ENCODE measurements at regions not wholly inside any gene's neighbourhood (a gene's known extent, or its start where the extent isn't known, plus 50 kb on each side); places are given as distances from the start of the nearest gene placed in this dataset.
"Not testable (repeated sequence)": the region's sequence is repeated elsewhere in the genome, so short reads cannot be mapped to it uniquely, and the experiment has no call there.

GRCh38 chr16:13377143-13377542, 475.7 kb downstream of the SHISA9 start:
- H3K27ac Mint-ChIP-seq, result no peak overlapping the region
- no peak for DNase-seq (ENCODE audit: low spot score in 2 of 2)
- peaks cover 21 to 27% of the 10 kb centered on the region in 2 donors for H3K9me3 Mint-ChIP-seq
- no peak for ATAC-seq
- H3K36me3 Mint-ChIP-seq, result no peaks in the 10 kb centered on the region

GRCh38 chr16:13378151-13378550, 476.8 kb downstream of the SHISA9 start:
- Mint-ChIP-seq H3K27ac (no peak overlapping the region), H3K36me3 (peaks cover 4 to 5% of the 10 kb centered on the region in 2 donors), H3K9me3 (peaks cover 26 to 32% of the 10 kb centered on the region in 2 donors)
- ATAC-seq (peak in 1 of 2 donors; percentile 61), DNase-seq (ENCODE audit: low spot score in 2 of 2) (no peak)

GRCh38 chr16:13379266-13379665, 477.9 kb downstream of the SHISA9 start:
- H3K36me3 Mint-ChIP-seq, result peaks cover 7 to 9% of the 10 kb centered on the region in 2 donors
- peaks cover 25 to 32% of the 10 kb centered on the region in 2 donors for H3K9me3 Mint-ChIP-seq
- DNase-seq (ENCODE audit: low spot score in 2 of 2) (no peak), ATAC-seq (no peak)
- H3K27ac Mint-ChIP-seq, result no peak overlapping the region

GRCh38 chr16:13385156-13386040, 484.0 kb downstream of the SHISA9 start:
- DNase-seq (ENCODE audit: low spot score in 2 of 2); H3K27ac Mint-ChIP-seq; ATAC-seq: not testable (repeated sequence)
- Mint-ChIP-seq H3K9me3 (peaks cover 30 to 31% of the 10 kb centered on the region in 2 donors), H3K36me3 (peaks cover 13 to 17% of the 10 kb centered on the region in 2 donors)

- peaks cover 11% of the 10 kb centered on the region in 2 donors for H3K9me3 Mint-ChIP-seq
- no peaks in the 10 kb centered on the region for H3K36me3 Mint-ChIP-seq
- ATAC-seq (no peak), DNase-seq (ENCODE audit: low spot score in 2 of 2) (no peak)
- no peak overlapping the region for H3K27ac Mint-ChIP-seq
Observed at GRCh38 chr16:13390093-13390985, 488.9 kb downstream of the SHISA9 start.

GRCh38 chr16:13390986-13391305, 489.5 kb downstream of the SHISA9 start:
- ATAC-seq (no peak), DNase-seq (ENCODE audit: low spot score in 2 of 2) (no peak)
- H3K27ac Mint-ChIP-seq, result no peak overlapping the region

GRCh38 chr16:13391337-13391736, 489.9 kb downstream of the SHISA9 start:
- no peaks in the 10 kb centered on the region for H3K36me3 Mint-ChIP-seq
- H3K9me3 Mint-ChIP-seq, result peaks cover 4 to 10% of the 10 kb centered on the region in 2 donors
- H3K27ac Mint-ChIP-seq, result no peak overlapping the region
- DNase-seq (ENCODE audit: low spot score in 2 of 2) (no peak), ATAC-seq (no peak)

More at GRCh38 chr16:13390986-13391305, 489.5 kb downstream of the SHISA9 start:
- peaks cover 7 to 12% of the 10 kb centered on the region in 2 donors for H3K9me3 Mint-ChIP-seq
- no peaks in the 10 kb centered on the region for H3K36me3 Mint-ChIP-seq

GRCh38 chr16:13392341-13392740, 490.9 kb downstream of the SHISA9 start:
- Mint-ChIP-seq H3K9me3 (peaks cover 4 to 10% of the 10 kb centered on the region in 2 donors), H3K27ac (no peak overlapping the region), H3K36me3 (no peaks in the 10 kb centered on the region)
- DNase-seq (ENCODE audit: low spot score in 2 of 2) (no peak), ATAC-seq (no peak)

GRCh38 chr16:13393816-13394215, 492.4 kb downstream of the SHISA9 start:
- Mint-ChIP-seq H3K9me3 (peaks cover 4 to 10% of the 10 kb centered on the region in 2 donors), H3K36me3 (no peaks in the 10 kb centered on the region), H3K27ac (no peak overlapping the region)
- no peak for DNase-seq (ENCODE audit: low spot score in 2 of 2)
- ATAC-seq, result no peak

GRCh38 chr16:13394488-13394887, 493.1 kb downstream of the SHISA9 start:
- Mint-ChIP-seq H3K9me3 (peaks cover 4 to 10% of the 10 kb centered on the region in 2 donors), H3K27ac (no peak overlapping the region), H3K36me3 (no peaks in the 10 kb centered on the region)
- ATAC-seq, result no peak
- no peak for DNase-seq (ENCODE audit: low spot score in 2 of 2)

GRCh38 chr16:13397126-13397525, 495.7 kb downstream of the SHISA9 start:
- no peak for ATAC-seq
- H3K9me3 Mint-ChIP-seq, result peaks cover 4 to 9% of the 10 kb centered on the region in 2 donors
- H3K27ac Mint-ChIP-seq, result no peak overlapping the region
- DNase-seq (ENCODE audit: low spot score in 2 of 2), result no peak
- H3K36me3 Mint-ChIP-seq, result no peaks in the 10 kb centered on the region

GRCh38 chr16:13401641-13402040, 500.2 kb downstream of the SHISA9 start:
- H3K9me3 Mint-ChIP-seq, result peaks cover 3 to 8% of the 10 kb centered on the region in 2 donors
- no peak for DNase-seq (ENCODE audit: low spot score in 2 of 2)
- no peak for ATAC-seq
- H3K36me3 Mint-ChIP-seq, result no peaks in the 10 kb centered on the region
- H3K27ac Mint-ChIP-seq, result no peak overlapping the region

GRCh38 chr16:13402601-13403000, 501.2 kb downstream of the SHISA9 start:
- Mint-ChIP-seq H3K9me3 (peaks cover 3 to 8% of the 10 kb centered on the region in 2 donors), H3K27ac (no peak overlapping the region), H3K36me3 (no peaks in the 10 kb centered on the region)
- DNase-seq (ENCODE audit: low spot score in 2 of 2) (no peak), ATAC-seq (no peak)

GRCh38 chr16:13403326-13403725, 501.9 kb downstream of the SHISA9 start:
- no peak for ATAC-seq
- Mint-ChIP-seq H3K36me3 (no peaks in the 10 kb centered on the region), H3K27ac (no peak overlapping the region), H3K9me3 (peaks cover 3 to 8% of the 10 kb centered on the region in 2 donors)
- no peak for DNase-seq (ENCODE audit: low spot score in 2 of 2)

GRCh38 chr16:13414154-13414553, 505.8 kb upstream of the ERCC4 start:
- DNase-seq (ENCODE audit: low spot score in 2 of 2), result no peak
- peaks cover 0 to 4% of the 10 kb centered on the region in 2 donors for H3K9me3 Mint-ChIP-seq
- H3K27ac Mint-ChIP-seq, result no peak overlapping the region
- no peak for ATAC-seq
- H3K36me3 Mint-ChIP-seq, result no peaks in the 10 kb centered on the region

GRCh38 chr16:13419589-13419988, 500.4 kb upstream of the ERCC4 start:
- no peak overlapping the region for H3K27ac Mint-ChIP-seq
- ATAC-seq (no peak), DNase-seq (ENCODE audit: low spot score in 2 of 2) (no peak)
- peaks cover 4 to 7% of the 10 kb centered on the region in 2 donors for H3K9me3 Mint-ChIP-seq
- no peaks in the 10 kb centered on the region for H3K36me3 Mint-ChIP-seq

- Mint-ChIP-seq H3K9me3 (peaks cover 4 to 7% of the 10 kb centered on the region in 2 donors), H3K27ac (no peak overlapping the region), H3K36me3 (no peaks in the 10 kb centered on the region)
- DNase-seq (ENCODE audit: low spot score in 2 of 2) (no peak), ATAC-seq (no peak)
Observed at GRCh38 chr16:13421726-13422125, 498.2 kb upstream of the ERCC4 start.

Measured in activated naive CD4-positive, alpha-beta T cell treated with anti-CD3 and anti-CD28 coated beads, Interleukin-2, amount 50 U/mL, for 72 hours (primary cell).